Right lobe of liver (tissue), 6 donors: ENCODE measurements at regions not wholly inside any gene's neighbourhood (a gene's known extent, or its start where the extent isn't known, plus 50 kb on each side); places are given as distances from the start of the nearest gene placed in this dataset.
A peak's percentile ranks its signal among the peaks of the same experiment; 100 is the strongest.

Experiments used
- ATAC-seq, 4 donors: fragments of 200-7000 bp; cut with Tn5 transposase; one replicate each; pipeline ENCODE4 v1.9.1; 2020; ENCODE audit warnings: mild to moderate bottlenecking in 4 of 4, moderate library complexity in 4 of 4
- DNase-seq, 3 donors: peaks; one replicate each; pipeline ENCODE4 v3.0.0-alpha.2; 2020
- H3K27ac ChIP-seq, 3 donors: fragments of 200-600 bp; one replicate each; pipeline ENCODE4 v1.8.0; 2022
- H3K27me3 ChIP-seq, 2 donors: fragments of 200-600 bp; one replicate each; pipeline ENCODE4 v1.8.0; 2022
- H3K36me3 ChIP-seq, 4 donors: fragments of 200-600 bp; sonication (generic) in 1 of 4; one replicate each; pipeline versions ENCODE4 v1.5.1 to v1.8.0; 2017 to 2022; ENCODE audit warnings: control low read depth in 1 of 4
- H3K4me1 ChIP-seq, 4 donors: fragments of 200-600 bp; sonication (generic) in 1 of 4; one replicate each; pipeline versions ENCODE4 v1.5.1 to v1.8.0; 2017 to 2022; ENCODE audit warnings: control low read depth in 1 of 4
- H3K4me3 ChIP-seq, 3 donors: fragments of 200-600 bp; one replicate each; pipeline ENCODE4 v1.8.0; 2022
- H3K9me3 ChIP-seq, 4 donors: fragments of 200-600 bp; sonication (generic) in 1 of 4; one replicate each; pipeline versions ENCODE4 v1.5.1 to v1.8.0; 2017 to 2022; ENCODE audit warnings: control low read depth in 1 of 4
- POLR2A ChIP-seq: fragments of 450-650 bp; IDR thresholded peaks from one replicate; pipeline ENCODE4 v1.6.1; 2017; ENCODE audit warnings: antibody characterized with exemption, mild to moderate bottlenecking
- WGBS: methylation state at CpG from one replicate; pipeline ENCODE4 v1.1.6; 2018; ENCODE audit warnings: low coverage, low lambda C conversion rate; ENCODE audit not compliant: insufficient coverage; ENCODE audit errors: missing lambda C conversion rate; 5-methylcytosine and 5-hydroxymethylcytosine counted together
- intact Hi-C, 2 donors: fragments of 100-400 bp; cut with DNase I; formaldehyde crosslinking; loops; one replicate each; pipeline versions ENCODE4 v1.11.2 to v1.14.1; 2022
- TF ChIP-seq, protein P1 (sequence below), 4 donors: fragments of 200-600 bp in 3 of 4; fragments of 450-650 bp in 1 of 4; IDR thresholded peaks; one replicate each; pipeline versions ENCODE4 v1.5.1 to v1.8.0; 2016 to 2022; ENCODE audit warnings: antibody characterized with exemption in 4 of 4, mild to moderate bottlenecking in 2 of 4
- donor health status: DM: no; HTN: yes; CAD: no.
- donor health status: DM: no; HTN: no; CAD: no.
- donor health status: DM: no; HTN: no; CAD: no.
- donor health status: DM: no; HTN: yes; CAD: no.
- donor health status: DM: no; HTN: yes; CAD: no.

DNA sequence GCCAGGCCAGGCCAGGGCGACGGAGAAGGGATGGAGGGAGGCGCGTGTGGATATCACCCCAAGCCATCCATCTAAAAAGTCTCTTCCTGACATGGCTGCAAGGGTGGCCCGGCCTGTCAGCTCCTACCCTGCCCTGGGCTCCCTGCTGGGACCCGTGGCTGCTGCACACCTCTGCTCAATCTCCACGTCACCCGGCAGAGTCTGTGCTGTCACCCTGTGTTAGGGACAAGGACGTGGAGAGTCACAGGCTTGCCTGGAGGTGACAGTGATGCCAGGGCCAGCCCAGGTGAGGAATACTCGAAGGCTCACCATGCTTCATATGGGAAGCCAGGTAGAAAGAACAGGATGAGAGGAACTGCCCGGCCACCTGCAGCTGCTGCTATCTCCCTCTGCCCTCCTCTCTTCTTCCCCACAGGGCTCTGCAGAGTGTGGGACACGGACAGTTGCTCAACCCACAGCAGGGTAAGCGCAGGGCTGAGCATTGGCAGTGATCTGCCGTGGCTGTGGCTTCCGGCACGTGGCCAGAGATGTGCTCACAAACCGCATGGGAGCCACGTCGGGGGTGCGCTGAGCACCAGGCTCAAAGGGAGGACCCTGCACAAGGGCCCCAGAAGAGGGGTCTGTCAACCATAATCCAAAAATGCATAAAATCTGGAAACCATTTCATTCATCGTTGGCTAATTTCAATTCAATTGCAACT is 214.3 kb downstream of the DLL1 start:
- no peaks in the 10 kb centered on the region for H3K36me3 ChIP-seq
- H3K27me3 ChIP-seq: no peaks in the 10 kb centered on the region
- WGBS: 86% methylated on average over 5 of the region's 21 CpGs
- H3K4me1 ChIP-seq: no peaks in the 10 kb centered on the region
- TF ChIP-seq, protein P1, sequence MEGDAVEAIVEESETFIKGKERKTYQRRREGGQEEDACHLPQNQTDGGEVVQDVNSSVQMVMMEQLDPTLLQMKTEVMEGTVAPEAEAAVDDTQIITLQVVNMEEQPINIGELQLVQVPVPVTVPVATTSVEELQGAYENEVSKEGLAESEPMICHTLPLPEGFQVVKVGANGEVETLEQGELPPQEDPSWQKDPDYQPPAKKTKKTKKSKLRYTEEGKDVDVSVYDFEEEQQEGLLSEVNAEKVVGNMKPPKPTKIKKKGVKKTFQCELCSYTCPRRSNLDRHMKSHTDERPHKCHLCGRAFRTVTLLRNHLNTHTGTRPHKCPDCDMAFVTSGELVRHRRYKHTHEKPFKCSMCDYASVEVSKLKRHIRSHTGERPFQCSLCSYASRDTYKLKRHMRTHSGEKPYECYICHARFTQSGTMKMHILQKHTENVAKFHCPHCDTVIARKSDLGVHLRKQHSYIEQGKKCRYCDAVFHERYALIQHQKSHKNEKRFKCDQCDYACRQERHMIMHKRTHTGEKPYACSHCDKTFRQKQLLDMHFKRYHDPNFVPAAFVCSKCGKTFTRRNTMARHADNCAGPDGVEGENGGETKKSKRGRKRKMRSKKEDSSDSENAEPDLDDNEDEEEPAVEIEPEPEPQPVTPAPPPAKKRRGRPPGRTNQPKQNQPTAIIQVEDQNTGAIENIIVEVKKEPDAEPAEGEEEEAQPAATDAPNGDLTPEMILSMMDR (IDR thresholded peaks at IDR 0.05): no peak
- TF ChIP-seq POLR2A: no peak
- peak in 1 of 3 donors; percentile 42 for DNase-seq
- H3K4me3 ChIP-seq: no peak overlapping the region
- peak in 2 of 4 donors; percentile 7 to 23 for ATAC-seq
- no peak overlapping the region for H3K27ac ChIP-seq
- intact Hi-C loops: no loop called here
- no peaks in the 10 kb centered on the region for H3K9me3 ChIP-seq

DNA sequence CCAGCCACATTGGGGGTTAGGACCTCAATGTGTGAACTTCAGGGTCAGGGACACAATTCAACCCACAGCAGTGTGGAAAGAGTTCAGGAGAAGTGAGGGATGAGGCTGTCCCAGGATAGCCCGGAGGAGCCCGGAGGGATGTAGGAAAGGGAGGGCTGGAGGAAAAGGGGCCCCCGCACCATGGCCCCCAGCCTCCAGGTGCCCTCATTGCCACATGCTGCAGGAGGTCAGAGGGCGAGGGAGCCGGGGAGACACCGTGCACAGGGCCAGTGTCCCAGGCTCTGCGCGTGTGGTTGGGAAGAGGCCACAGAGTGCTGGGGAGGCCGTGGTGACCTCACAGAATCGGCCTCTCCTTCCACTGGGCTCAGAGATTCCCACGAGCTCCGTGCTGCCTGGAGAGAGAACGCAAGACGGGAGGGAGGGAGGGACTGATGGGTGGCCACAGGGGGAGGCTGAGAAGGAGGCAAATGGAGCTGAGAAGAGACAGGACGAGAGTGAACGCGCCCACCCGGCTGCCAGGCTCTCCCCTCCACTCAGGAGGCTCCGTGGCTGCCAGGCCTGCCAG is 215.1 kb downstream of the DLL1 start:
- intact Hi-C loops: no loop called here
- TF ChIP-seq, protein P1 (IDR thresholded peaks at IDR 0.05): no peak
- no peak for TF ChIP-seq POLR2A
- Histone ChIP-seq H3K36me3 (no peaks in the 10 kb centered on the region), H3K27me3 (no peaks in the 10 kb centered on the region), H3K4me1 (no peaks in the 10 kb centered on the region), H3K27ac (no peak overlapping the region), H3K4me3 (no peak overlapping the region), H3K9me3 (no peaks in the 10 kb centered on the region)
- peak in 3 of 4 donors; percentile 19 to 56 (median 40) for ATAC-seq
- DNase-seq: peak in 1 of 3 donors; percentile 26
- 62% methylated on average over 7 of the region's 19 CpGs for WGBS

GRCh38 chr6:170074907-170075306 is 216.0 kb downstream of the DLL1 start:
- intact Hi-C loops: no loop called here
- peak in 1 of 3 donors; percentile 29 for DNase-seq
- no peaks in the 10 kb centered on the region for H3K4me1 ChIP-seq
- no peaks in the 10 kb centered on the region for H3K36me3 ChIP-seq
- no peak overlapping the region for H3K27ac ChIP-seq
- H3K9me3 ChIP-seq: no peaks in the 10 kb centered on the region
- H3K27me3 ChIP-seq: no peaks in the 10 kb centered on the region
- TF ChIP-seq, protein P1 (IDR thresholded peaks at IDR 0.05): no peak
- TF ChIP-seq POLR2A: no peak
- H3K4me3 ChIP-seq: no peak overlapping the region
- ATAC-seq: no peak
- WGBS: 100% methylated on average over 9 of the region's 17 CpGs

- WGBS: 100% methylated on average over 3 of the region's 6 CpGs
- intact Hi-C loops: no loop called here
- no peaks in the 10 kb centered on the region for H3K27me3 ChIP-seq
- no peak overlapping the region for H3K27ac ChIP-seq
- no peak for ATAC-seq
- TF ChIP-seq POLR2A: no peak
- TF ChIP-seq, protein P1 (IDR thresholded peaks at IDR 0.05): no peak
- no peak overlapping the region for H3K4me3 ChIP-seq
- H3K9me3 ChIP-seq: no peaks in the 10 kb centered on the region
- peak in 1 of 3 donors; percentile 15 for DNase-seq
- no peaks in the 10 kb centered on the region for H3K4me1 ChIP-seq
- no peaks in the 10 kb centered on the region for H3K36me3 ChIP-seq
These were observed 216.4 kb downstream of the DLL1 start for GRCh38 chr6:170074435-170074834.
